Natural killer cell (primary cell): ENCODE measurements at regions not wholly inside any gene's neighbourhood (a gene's known extent, or its start where the extent isn't known, plus 50 kb on each side); places are given as distances from the start of the nearest gene placed in this dataset.

ENCODE experiments used
- ATAC-seq, 3 donors: fragments of 150-1000 bp in 2 of 3; fragments of 200-7000 bp in 1 of 3; cut with Tn5 transposase; 1 replicate in 1 of 3; 2 replicates in 2 of 3; pipeline ENCODE4 v1.10.0; 2021; ENCODE audit warnings: mild to moderate bottlenecking in 2 of 3, moderate library complexity in 2 of 3
- DNase-seq, 2 donors: peaks; one replicate each; pipeline versions ENCODE4 v3.0.0 to v3.0.0-alpha.2; 2013 to 2021; ENCODE audit warnings: mixed read lengths in 1 of 2
- H3K27ac ChIP-seq: one replicate; pipeline ENCODE4 v1.5.1; 2013; ENCODE audit warnings: mild to moderate bottlenecking, low read length
- H3K27me3 ChIP-seq: one replicate; pipeline ENCODE4 v1.6.1; 2013; ENCODE audit warnings: low read length; ENCODE audit not compliant: control insufficient read depth, insufficient read depth
- H3K36me3 ChIP-seq: one replicate; pipeline ENCODE4 v1.6.1; 2013; ENCODE audit warnings: low read length; ENCODE audit not compliant: control insufficient read depth, insufficient read depth
- H3K4me1 ChIP-seq: one replicate; pipeline ENCODE4 v1.6.1; 2013; ENCODE audit warnings: low read length; ENCODE audit not compliant: control insufficient read depth, insufficient read depth
- H3K4me3 ChIP-seq: one replicate; pipeline ENCODE4 v1.5.1; 2013; ENCODE audit warnings: low read length
- H3K9me3 ChIP-seq: one replicate; pipeline ENCODE4 v1.6.1; 2013; ENCODE audit warnings: low read length; ENCODE audit not compliant: control insufficient read depth, insufficient read depth
- H3K27ac Mint-ChIP-seq, 2 donors: one replicate each; pipeline ENCODE4 v1.8.0; 2022; ENCODE audit warnings: mild to moderate bottlenecking in 2 of 2, mixed read lengths in 2 of 2, moderate library complexity in 1 of 2
- H3K27me3 Mint-ChIP-seq, 2 donors: one replicate each; pipeline ENCODE4 v1.8.0; 2022; ENCODE audit warnings: low read depth in 2 of 2, mixed read lengths in 2 of 2
- H3K36me3 Mint-ChIP-seq: one replicate; pipeline ENCODE4 v1.8.0; 2022; ENCODE audit warnings: mixed read lengths
- H3K4me1 Mint-ChIP-seq, 2 donors: one replicate each; pipeline ENCODE4 v1.8.0; 2022; ENCODE audit warnings: mixed read lengths in 2 of 2
- H3K4me3 Mint-ChIP-seq: one replicate; pipeline ENCODE4 v1.8.0; 2022; ENCODE audit warnings: mild to moderate bottlenecking, moderate library complexity, mixed read lengths
- H3K9me3 Mint-ChIP-seq, 2 donors: one replicate each; pipeline ENCODE4 v1.8.0; 2022; ENCODE audit warnings: mixed read lengths in 2 of 2
- WGBS: methylation state at CpG from one replicate; pipeline ENCODE4 v1.1.7; 2013; ENCODE audit warnings: missing lambda C conversion rate; ENCODE audit not compliant: insufficient coverage; 5-methylcytosine and 5-hydroxymethylcytosine counted together
- intact Hi-C: fragments of 100-400 bp; cut with micrococcal nuclease; formaldehyde crosslinking; loops from one replicate; pipeline ENCODE4 v1.14.2; 2022
- TF ChIP-seq, protein P1 (sequence below): fragments of 200-600 bp; IDR thresholded peaks from one replicate; pipeline ENCODE4 v1.8.0; 2022; ENCODE audit warnings: antibody characterized with exemption

DNA sequence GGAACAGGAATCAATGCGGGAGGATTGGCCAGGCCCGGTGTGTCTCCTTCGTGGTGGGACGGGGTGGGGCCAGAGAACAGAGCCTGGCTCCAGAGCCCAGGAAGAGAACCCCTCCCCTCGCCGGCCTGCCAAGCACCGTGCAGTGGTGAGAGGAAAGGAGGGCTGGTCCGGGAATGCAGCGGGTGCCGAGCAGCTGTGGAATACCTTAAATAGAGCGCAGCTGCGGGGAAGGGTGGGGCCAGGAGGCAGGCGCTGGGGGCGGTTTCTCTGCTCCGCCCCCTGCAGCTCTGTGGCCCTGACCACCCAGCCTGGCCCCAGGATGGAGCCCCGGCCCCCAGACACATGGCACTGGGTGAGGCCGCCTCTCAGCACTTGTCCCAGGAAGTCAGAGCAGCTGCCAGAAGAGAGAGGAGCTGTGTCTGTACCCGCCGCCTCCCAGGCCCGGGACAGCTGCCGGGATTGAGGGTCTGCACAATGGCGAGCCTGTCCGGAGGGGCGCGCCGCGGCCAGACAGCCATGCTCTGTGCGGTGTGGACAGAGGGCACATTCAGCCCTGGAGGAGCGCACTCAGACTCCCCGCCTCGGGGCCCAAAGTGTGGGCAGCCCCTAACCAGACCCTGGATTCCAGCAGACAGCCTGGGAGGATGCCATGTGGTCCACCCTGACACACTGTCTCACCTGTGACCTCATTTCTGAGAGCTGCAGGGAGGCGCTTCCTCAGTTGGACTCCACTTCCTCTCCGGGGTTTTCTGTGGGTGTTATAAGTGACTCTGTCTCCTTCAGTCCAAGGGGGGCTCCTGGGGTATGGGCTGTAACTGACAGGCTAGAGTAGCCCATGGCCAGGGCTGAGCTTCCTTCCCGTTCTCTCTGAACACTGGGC is 268.8 kb downstream of the SEC14L1 start:
- Histone ChIP-seq H3K9me3 (no peaks in the 10 kb centered on the region), H3K36me3 (no peaks in the 10 kb centered on the region), H3K27me3 (no peaks in the 10 kb centered on the region), H3K27ac (peak overlapping the region; percentile 75), H3K4me3 (no peak overlapping the region), H3K4me1 (peaks cover 89% of the 10 kb centered on the region)
- H3K27ac Mint-ChIP-seq, result peak overlapping the region; percentile 67 to 77
- peaks cover 68 to 78% of the 10 kb centered on the region in 2 donors for H3K4me1 Mint-ChIP-seq
- no peaks in the 10 kb centered on the region for H3K36me3 Mint-ChIP-seq
- 52% methylated on average over 34 of the region's 34 CpGs for WGBS
- H3K4me3 Mint-ChIP-seq, result peak overlapping the region; percentile 47
- no peaks in the 10 kb centered on the region for H3K27me3 Mint-ChIP-seq
- TF ChIP-seq, protein P1, sequence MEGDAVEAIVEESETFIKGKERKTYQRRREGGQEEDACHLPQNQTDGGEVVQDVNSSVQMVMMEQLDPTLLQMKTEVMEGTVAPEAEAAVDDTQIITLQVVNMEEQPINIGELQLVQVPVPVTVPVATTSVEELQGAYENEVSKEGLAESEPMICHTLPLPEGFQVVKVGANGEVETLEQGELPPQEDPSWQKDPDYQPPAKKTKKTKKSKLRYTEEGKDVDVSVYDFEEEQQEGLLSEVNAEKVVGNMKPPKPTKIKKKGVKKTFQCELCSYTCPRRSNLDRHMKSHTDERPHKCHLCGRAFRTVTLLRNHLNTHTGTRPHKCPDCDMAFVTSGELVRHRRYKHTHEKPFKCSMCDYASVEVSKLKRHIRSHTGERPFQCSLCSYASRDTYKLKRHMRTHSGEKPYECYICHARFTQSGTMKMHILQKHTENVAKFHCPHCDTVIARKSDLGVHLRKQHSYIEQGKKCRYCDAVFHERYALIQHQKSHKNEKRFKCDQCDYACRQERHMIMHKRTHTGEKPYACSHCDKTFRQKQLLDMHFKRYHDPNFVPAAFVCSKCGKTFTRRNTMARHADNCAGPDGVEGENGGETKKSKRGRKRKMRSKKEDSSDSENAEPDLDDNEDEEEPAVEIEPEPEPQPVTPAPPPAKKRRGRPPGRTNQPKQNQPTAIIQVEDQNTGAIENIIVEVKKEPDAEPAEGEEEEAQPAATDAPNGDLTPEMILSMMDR, result no peak
- intact Hi-C loops, result no loop called here
- DNase-seq (peak in 1 of 2 donors; percentile 84), ATAC-seq (peak; percentile 23 to 59 (median 55))
- no peaks in the 10 kb centered on the region for H3K9me3 Mint-ChIP-seq

DNA sequence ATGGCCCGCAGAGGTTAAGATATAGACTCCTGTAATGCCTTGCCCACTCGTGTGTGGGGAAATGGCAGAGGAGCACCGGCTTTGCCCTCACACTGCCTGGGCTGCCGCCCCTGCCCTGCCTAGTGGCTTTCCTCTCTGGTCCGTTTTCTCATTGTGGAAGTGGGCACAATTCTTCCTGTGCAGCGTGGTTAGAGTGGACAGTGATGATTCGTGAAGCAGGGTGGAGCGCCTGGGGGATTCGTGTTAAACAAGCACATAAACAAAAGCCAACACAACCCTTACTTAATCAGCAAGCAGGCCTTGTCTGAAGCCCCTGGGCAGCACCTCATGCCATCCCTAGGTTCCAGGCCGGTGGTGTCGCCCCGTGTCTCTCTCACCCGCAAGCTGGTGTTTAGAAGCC is 269.7 kb downstream of the SEC14L1 start:
- H3K27me3 Mint-ChIP-seq, result no peaks in the 10 kb centered on the region
- no peak for DNase-seq
- no peaks in the 10 kb centered on the region for H3K36me3 ChIP-seq
- WGBS, result 63% methylated on average over 11 of the region's 13 CpGs
- H3K4me3 Mint-ChIP-seq, result peak overlapping the region; percentile 67
- TF ChIP-seq, protein P1, result no peak
- H3K9me3 ChIP-seq, result no peaks in the 10 kb centered on the region
- ATAC-seq, result no peak
- no peaks in the 10 kb centered on the region for H3K27me3 ChIP-seq
- peaks cover 79% of the 10 kb centered on the region for H3K4me1 ChIP-seq
- peaks cover 59 to 68% of the 10 kb centered on the region in 2 donors for H3K4me1 Mint-ChIP-seq
- H3K27ac Mint-ChIP-seq, result peak overlapping the region; percentile 67 to 77
- peak overlapping the region; percentile 75 for H3K27ac ChIP-seq
- H3K36me3 Mint-ChIP-seq, result no peaks in the 10 kb centered on the region
- H3K4me3 ChIP-seq, result no peak overlapping the region
- intact Hi-C loops, result no loop called here
- H3K9me3 Mint-ChIP-seq, result no peaks in the 10 kb centered on the region

DNA sequence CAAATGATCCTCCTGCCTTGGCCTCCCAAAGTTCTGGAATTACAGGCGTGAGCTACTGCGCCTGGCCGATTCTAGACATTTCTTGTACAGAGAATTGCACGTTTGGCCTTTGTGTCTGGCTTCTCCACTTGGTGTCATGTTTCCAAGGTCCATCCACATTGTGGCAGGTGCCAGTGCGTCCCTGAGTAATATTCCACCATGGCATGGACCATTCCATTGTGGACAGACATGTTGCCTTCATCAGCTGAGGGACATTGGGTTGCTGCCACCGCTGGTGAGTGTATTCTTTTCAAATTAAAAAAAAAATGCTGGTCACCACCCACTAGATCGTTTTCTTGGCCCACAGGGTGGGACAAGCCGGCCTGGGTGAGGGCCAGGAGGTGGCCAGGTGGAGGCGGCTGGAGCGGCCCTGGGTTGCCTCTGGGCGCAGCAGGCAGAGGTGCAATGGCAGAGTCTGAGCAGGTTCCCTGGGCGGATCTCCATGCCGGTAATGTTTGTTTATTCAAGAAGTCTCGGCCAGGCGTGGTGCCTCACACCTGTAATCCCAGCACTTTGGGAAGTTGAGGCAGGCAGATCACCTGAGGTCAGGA is 274.1 kb downstream of the SEC14L1 start:
- no peaks in the 10 kb centered on the region for H3K9me3 ChIP-seq
- intact Hi-C loops, result no loop called here
- H3K4me1 ChIP-seq, result peaks cover 68% of the 10 kb centered on the region
- no peak overlapping the region for H3K27ac ChIP-seq
- H3K27me3 ChIP-seq, result no peaks in the 10 kb centered on the region
- DNase-seq (no peak), ATAC-seq (no peak)
- H3K36me3 ChIP-seq, result peaks cover 14% of the 10 kb centered on the region
- TF ChIP-seq, protein P1, result no peak
- Mint-ChIP-seq H3K4me1 (peaks cover 34 to 47% of the 10 kb centered on the region in 2 donors), H3K27me3 (no peaks in the 10 kb centered on the region), H3K4me3 (no peak overlapping the region), H3K36me3 (no peaks in the 10 kb centered on the region), H3K27ac (peak overlapping the region in 1 of 2 donors; percentile 23), H3K9me3 (no peaks in the 10 kb centered on the region)
- WGBS, result 97% methylated on average over 15 of the region's 15 CpGs
- H3K4me3 ChIP-seq, result no peak overlapping the region
